ENCODE measurements at regions not wholly inside any gene's neighbourhood (a gene's known extent, or its start where the extent isn't known, plus 50 kb on each side); places are given as distances from the start of the nearest gene placed in this dataset.

- DNase-seq (ENCODE audit: insufficient read length, low spot score) (no peak), FAIRE-seq (no peak)
- TF ChIP-seq, protein P1, sequence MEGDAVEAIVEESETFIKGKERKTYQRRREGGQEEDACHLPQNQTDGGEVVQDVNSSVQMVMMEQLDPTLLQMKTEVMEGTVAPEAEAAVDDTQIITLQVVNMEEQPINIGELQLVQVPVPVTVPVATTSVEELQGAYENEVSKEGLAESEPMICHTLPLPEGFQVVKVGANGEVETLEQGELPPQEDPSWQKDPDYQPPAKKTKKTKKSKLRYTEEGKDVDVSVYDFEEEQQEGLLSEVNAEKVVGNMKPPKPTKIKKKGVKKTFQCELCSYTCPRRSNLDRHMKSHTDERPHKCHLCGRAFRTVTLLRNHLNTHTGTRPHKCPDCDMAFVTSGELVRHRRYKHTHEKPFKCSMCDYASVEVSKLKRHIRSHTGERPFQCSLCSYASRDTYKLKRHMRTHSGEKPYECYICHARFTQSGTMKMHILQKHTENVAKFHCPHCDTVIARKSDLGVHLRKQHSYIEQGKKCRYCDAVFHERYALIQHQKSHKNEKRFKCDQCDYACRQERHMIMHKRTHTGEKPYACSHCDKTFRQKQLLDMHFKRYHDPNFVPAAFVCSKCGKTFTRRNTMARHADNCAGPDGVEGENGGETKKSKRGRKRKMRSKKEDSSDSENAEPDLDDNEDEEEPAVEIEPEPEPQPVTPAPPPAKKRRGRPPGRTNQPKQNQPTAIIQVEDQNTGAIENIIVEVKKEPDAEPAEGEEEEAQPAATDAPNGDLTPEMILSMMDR (IDR thresholded peaks at IDR 0.05; ENCODE audit: insufficient read depth, missing control alignments), result no peak
Measured at GRCh38 chr5:16013334-16014065, 166.1 kb downstream of the MARCHF11 start.

GRCh38 chr5:16009256-16009655 is 170.3 kb downstream of the MARCHF11 start:
- DNase-seq (ENCODE audit: insufficient read length, low spot score) (no peak), FAIRE-seq (no peak)
- TF ChIP-seq, protein P1 (IDR thresholded peaks at IDR 0.05; ENCODE audit: insufficient read depth, missing control alignments), result no peak

- DNase-seq (ENCODE audit: insufficient read length, low spot score) (no peak), FAIRE-seq (no peak)
- TF ChIP-seq, protein P1 (IDR thresholded peaks at IDR 0.05; ENCODE audit: insufficient read depth, missing control alignments), result no peak
Measured at GRCh38 chr5:16007750-16008415, 171.7 kb downstream of the MARCHF11 start.

GRCh38 chr5:16005225-16005624 is 174.4 kb downstream of the MARCHF11 start:
- DNase-seq (ENCODE audit: insufficient read length, low spot score), result no peak

GRCh38 chr5:16000056-16000455 is 179.5 kb downstream of the MARCHF11 start:
- no peak for FAIRE-seq
- TF ChIP-seq, protein P1 (IDR thresholded peaks at IDR 0.05; ENCODE audit: insufficient read depth, missing control alignments), result no peak
- DNase-seq (ENCODE audit: insufficient read length, low spot score), result no peak

More at GRCh38 chr5:16005225-16005624, 174.4 kb downstream of the MARCHF11 start:
- TF ChIP-seq, protein P1 (IDR thresholded peaks at IDR 0.05; ENCODE audit: insufficient read depth, missing control alignments), result no peak
- no peak for FAIRE-seq

DNA sequence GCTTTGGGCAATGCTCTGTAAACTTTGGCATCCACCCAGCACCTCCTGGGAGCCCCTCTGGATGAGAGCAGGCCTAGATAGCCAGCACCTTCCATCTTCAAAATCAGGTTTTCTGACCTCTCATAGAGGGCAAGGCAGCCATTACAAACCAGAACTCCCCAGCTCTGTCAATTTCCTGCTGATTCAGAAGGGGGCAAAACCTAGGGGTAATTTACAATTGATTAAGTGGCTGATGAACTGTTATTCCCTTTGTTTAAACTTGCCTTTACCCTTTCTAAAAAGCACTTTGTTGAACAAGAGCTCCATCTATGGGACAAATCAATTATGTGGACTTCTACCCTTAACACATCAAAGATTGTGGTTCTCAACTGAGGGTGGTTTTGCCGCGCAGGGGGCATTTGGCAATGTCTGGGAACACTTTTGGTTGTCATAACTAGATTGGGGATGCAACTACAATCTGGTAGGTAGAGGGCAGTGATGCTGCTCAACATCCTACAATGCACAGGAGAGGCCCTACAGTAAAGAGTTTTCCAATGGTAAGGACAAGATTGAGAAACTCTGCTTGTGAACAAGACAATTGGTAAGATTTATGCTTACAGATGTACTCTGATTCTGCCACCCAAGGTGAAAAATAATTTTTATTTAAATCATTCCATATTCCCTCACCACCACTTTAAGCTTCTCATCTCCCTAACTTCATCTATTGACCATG is 184.1 kb downstream of the MARCHF11 start:
- no peak for FAIRE-seq
- TF ChIP-seq, protein P1 (IDR thresholded peaks at IDR 0.05; ENCODE audit: insufficient read depth, missing control alignments), result peak; percentile 22
- DNase-seq (ENCODE audit: insufficient read length, low spot score), result no peak

Data from D721Med (cell line).